ENCODE measurements at regions not wholly inside any gene's neighbourhood (a gene's known extent, or its start where the extent isn't known, plus 50 kb on each side); places are given as distances from the start of the nearest gene placed in this dataset.

GRCh38 chr6:14520029-14520428 is 402.5 kb downstream of the CD83 start:
- H3K36me3 Mint-ChIP-seq (ENCODE audit: low read depth), result peaks cover 3% of the 10 kb centered on the region; the same call in 1 of the 3 replicates
- peaks cover 17% of the 10 kb centered on the region for H3K9me2 ChIP-seq (ENCODE audit: insufficient read depth)
- no peaks in the 10 kb centered on the region for H3K27me3 ChIP-seq (ENCODE audit: insufficient read depth)
- TF ChIP-seq STAT1 (IDR thresholded peaks at IDR 0.05; ENCODE audit: unreplicated experiment) (no peak), JUNB (IDR thresholded peaks at IDR 0.05; ENCODE audit: unreplicated experiment) (no peak), CREB1 (CRISPR knock-in tag; IDR thresholded peaks at IDR 0.05; ENCODE audit: low read depth) (no peak), ZNF462 (CRISPR knock-in tag; IDR thresholded peaks at IDR 0.05) (no peak), EZH2 (IDR thresholded peaks at IDR 0.05; ENCODE audit: low read depth, unreplicated experiment) (no peak), NANOG (IDR thresholded peaks at IDR 0.05; ENCODE audit: borderline replicate concordance) (no peak), ZNF331 (CRISPR knock-in tag; IDR thresholded peaks at IDR 0.05; ENCODE audit: low read depth) (no peak), CTCF (conservative IDR thresholded peaks at IDR 0.05; ENCODE audit: low read depth in 2 of 2) (no peak), EZH2phosphoT487 (IDR thresholded peaks at IDR 0.05; ENCODE audit: unreplicated experiment) (no peak), POLR2AphosphoS5 (IDR thresholded peaks at IDR 0.05; ENCODE audit: low read depth) (no peak), ZNF114 (CRISPR knock-in tag; IDR thresholded peaks at IDR 0.05) (no peak), ETS1 (IDR thresholded peaks at IDR 0.05) (no peak)
- TF ChIP-seq, protein P1, sequence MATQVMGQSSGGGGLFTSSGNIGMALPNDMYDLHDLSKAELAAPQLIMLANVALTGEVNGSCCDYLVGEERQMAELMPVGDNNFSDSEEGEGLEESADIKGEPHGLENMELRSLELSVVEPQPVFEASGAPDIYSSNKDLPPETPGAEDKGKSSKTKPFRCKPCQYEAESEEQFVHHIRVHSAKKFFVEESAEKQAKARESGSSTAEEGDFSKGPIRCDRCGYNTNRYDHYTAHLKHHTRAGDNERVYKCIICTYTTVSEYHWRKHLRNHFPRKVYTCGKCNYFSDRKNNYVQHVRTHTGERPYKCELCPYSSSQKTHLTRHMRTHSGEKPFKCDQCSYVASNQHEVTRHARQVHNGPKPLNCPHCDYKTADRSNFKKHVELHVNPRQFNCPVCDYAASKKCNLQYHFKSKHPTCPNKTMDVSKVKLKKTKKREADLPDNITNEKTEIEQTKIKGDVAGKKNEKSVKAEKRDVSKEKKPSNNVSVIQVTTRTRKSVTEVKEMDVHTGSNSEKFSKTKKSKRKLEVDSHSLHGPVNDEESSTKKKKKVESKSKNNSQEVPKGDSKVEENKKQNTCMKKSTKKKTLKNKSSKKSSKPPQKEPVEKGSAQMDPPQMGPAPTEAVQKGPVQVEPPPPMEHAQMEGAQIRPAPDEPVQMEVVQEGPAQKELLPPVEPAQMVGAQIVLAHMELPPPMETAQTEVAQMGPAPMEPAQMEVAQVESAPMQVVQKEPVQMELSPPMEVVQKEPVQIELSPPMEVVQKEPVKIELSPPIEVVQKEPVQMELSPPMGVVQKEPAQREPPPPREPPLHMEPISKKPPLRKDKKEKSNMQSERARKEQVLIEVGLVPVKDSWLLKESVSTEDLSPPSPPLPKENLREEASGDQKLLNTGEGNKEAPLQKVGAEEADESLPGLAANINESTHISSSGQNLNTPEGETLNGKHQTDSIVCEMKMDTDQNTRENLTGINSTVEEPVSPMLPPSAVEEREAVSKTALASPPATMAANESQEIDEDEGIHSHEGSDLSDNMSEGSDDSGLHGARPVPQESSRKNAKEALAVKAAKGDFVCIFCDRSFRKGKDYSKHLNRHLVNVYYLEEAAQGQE (IDR thresholded peaks at IDR 0.05; ENCODE audit: unreplicated experiment), result no peak
- no peaks in the 10 kb centered on the region for H3K27me3 Mint-ChIP-seq (ENCODE audit: insufficient read depth, low read depth, poor library complexity)
- H3K4me3 Mint-ChIP-seq, result no peak overlapping the region
- ATAC-seq, result no peak
- H3K9me3 Mint-ChIP-seq, result 0 out of 3 replicates have a peak, but pooled peaks cover 4% of the 10 kb centered on the region
- no peak overlapping the region for H3K27ac Mint-ChIP-seq
- no peaks in the 10 kb centered on the region for H3K79me2 ChIP-seq (replicated peaks; ENCODE audit: insufficient read depth)
- no peak for DNase-seq (ENCODE audit: low spot score)
- no peak overlapping the region for H3K4me3 ChIP-seq
- no peaks in the 10 kb centered on the region for H4K20me1 ChIP-seq (replicated peaks; ENCODE audit: insufficient read depth)
- H3K4me1 ChIP-seq (ENCODE audit: insufficient read depth), result 0 out of 2 replicates have a peak, but pooled peaks cover 3% of the 10 kb centered on the region
- H3K4me1 Mint-ChIP-seq, result no peaks in the 10 kb centered on the region; the same call in 2 of the 3 replicates
- H3K4me2 ChIP-seq, result no peak overlapping the region
- 0 out of 2 replicates have a peak, but pooled peaks cover 3% of the 10 kb centered on the region for H3F3A ChIP-seq (replicated peaks; ENCODE audit: low read depth)
- H2AFZ ChIP-seq, result no peak overlapping the region
- no peak overlapping the region for H3K27ac ChIP-seq (ENCODE audit: low read depth)
- H3K36me3 ChIP-seq (ENCODE audit: insufficient read depth), result no peaks in the 10 kb centered on the region
